Fibroblast of gingiva (primary cell): ENCODE measurements at regions not wholly inside any gene's neighbourhood (a gene's known extent, or its start where the extent isn't known, plus 50 kb on each side); places are given as distances from the start of the nearest gene placed in this dataset.
"Not testable (repeated sequence)": the region's sequence is repeated elsewhere in the genome, so short reads cannot be mapped to it uniquely, and the experiment has no call there.

Source experiments
- DNase-seq: peaks from one replicate; pipeline ENCODE4 v3.0.0-alpha.2; 2011; ENCODE audit warnings: low read depth

DNA sequence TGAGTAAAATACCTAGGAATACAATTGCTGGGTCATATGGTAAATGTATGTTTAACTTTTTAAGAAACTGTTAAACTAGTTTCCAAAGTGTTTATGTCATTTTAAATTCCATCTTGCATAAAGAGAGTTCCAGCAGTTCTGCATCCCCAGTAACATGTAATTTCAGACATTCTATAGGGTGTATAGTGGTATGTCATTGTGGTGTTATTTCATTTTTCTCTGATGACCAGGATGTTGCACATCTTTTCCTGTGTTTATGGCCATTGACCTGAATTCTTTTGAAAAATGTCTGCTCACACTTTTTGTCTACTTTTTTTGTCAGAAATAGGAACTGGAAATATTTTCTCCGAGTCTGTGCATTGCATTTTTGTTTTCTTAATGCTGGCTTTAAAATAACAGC lies 128.9 kb downstream of the TMEM200A start:
- DNase-seq, result no peak

GRCh38 chr6:130500693-130501092 lies 134.9 kb downstream of the TMEM200A start:
- peak; percentile 91 for DNase-seq

GRCh38 chr6:130503146-130503545 lies 137.3 kb downstream of the TMEM200A start:
- DNase-seq, result peak; percentile 72

GRCh38 chr6:130505808-130506598 lies 140.2 kb downstream of the TMEM200A start:
- no peak for DNase-seq

- not testable (repeated sequence) for DNase-seq
Observed at GRCh38 chr6:130507005-130507665, 141.3 kb downstream of the TMEM200A start.

DNA sequence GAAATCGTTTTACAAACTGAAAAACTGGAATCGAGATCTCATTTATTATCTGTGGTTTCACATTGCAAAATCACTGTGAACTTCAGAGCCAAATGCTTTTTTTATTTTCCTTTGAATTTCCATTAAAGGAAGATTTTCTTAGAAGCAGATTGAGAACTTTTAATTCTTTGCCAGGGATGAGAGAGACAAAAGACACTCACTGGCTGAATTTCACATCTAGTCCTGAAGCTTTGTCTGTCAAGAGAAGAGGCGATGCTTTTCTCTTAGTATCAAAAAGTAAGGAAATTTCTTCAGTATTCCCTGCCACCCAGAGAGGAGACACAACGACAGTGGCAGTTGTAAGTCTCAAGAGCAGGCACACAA lies 141.8 kb downstream of the TMEM200A start:
- no peak for DNase-seq

DNA sequence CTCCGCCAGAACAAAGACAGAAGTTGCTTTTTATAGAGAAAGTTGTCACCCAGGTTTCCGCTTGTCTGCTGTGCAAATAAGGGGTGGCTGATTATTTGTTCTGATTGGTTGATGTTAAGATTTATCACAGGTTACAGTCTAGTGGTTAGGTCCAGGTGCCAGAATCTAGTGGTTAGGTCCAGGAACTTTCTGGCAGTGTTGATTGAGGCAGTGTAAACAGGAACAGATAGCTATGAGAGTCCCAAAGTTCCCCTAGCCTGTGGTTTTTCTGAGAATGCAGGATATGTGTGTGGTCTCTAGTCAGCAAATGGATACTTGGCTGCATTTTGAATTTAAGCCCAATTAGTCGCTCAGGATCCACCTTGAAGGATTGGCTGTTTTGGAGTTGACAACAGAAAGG lies 148.0 kb downstream of the TMEM200A start:
- no peak for DNase-seq

- DNase-seq, result no peak
Observed at GRCh38 chr6:130514712-130515111, 148.9 kb downstream of the TMEM200A start.

- DNase-seq, result no peak
Observed at GRCh38 chr6:130515306-130515705, 149.5 kb downstream of the TMEM200A start.

DNA sequence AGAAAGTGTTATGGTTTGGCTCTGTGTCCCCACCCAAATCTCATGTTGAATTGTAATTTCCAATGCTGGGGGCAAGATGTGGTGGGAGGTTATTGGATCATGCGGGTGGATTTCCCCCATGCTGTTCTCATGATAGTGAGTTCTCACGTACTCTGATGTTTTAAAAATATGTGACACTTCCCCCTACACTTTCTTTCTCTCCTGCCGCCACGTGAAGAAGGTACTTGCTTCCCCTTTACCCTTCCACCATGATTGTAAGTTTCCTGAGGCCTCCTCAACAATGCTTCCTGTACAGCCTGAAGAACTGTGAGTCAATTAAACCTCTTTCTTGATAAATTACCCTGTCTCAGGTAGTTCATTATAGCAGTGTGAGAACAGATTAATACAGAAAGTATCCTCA lies 150.8 kb downstream of the TMEM200A start:
- DNase-seq, result no peak

DNA sequence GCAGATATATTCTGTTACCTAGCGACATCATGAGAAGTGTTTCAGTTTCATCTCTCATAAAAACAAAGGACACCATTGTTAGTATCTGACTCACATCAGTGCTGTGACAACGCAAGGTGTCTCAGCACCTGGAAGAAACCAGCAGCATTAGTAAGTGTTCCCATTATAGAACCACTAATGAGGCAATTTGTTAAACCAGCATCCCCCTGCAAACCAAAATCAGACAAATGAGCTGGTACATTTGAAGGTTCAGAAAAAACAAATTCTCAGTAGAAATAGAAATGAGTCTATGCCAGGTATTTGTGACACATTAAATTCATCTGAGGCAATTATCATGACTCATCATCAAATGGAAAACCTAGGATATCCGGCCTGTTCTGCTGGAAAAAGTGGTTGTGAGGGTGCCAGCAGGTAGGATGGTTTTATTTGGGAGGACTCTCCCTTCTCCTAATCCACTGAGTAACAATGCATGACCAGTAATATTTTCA lies 151.7 kb downstream of the TMEM200A start:
- no peak for DNase-seq

- DNase-seq, result no peak
Observed at GRCh38 chr6:130518588-130518987, 152.8 kb downstream of the TMEM200A start.

DNA sequence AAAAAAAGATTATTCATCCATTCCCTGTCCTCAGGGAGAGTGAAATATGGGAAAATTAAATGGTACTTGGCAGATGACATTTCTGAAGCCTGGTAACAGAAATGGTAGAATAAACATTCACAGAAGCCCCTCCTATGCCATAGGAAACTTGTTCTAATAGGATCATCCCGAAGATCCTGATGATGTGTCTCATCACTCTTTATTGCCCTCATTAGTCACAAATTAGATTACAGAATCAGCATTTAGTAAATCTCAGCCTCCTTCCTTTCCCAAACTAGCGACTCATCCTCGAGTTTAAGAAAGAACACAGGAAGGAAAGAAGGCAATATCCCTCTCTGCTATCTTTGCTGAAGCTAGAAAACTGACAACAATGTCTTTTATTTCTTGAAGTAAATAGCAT lies 154.4 kb downstream of the TMEM200A start:
- DNase-seq, result no peak

DNA sequence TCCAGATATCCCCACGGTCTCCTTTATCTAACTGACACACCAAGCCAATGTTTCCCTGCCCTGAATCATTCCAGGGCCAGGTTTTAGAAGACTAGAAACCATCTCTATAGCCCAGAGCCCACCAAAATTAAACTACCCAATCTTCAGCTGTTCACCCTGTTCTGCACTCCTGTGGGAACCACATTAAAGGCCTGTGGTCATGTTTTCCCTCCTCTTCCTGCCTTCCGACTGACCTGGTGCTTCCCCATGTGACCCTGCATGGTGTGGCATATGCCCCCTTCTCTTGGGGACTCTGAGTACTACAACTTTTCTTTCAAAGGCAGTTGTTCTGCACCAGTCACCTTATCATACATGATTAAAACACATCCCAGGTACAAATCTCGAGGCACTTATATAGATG lies 155.0 kb downstream of the TMEM200A start:
- DNase-seq, result no peak

DNA sequence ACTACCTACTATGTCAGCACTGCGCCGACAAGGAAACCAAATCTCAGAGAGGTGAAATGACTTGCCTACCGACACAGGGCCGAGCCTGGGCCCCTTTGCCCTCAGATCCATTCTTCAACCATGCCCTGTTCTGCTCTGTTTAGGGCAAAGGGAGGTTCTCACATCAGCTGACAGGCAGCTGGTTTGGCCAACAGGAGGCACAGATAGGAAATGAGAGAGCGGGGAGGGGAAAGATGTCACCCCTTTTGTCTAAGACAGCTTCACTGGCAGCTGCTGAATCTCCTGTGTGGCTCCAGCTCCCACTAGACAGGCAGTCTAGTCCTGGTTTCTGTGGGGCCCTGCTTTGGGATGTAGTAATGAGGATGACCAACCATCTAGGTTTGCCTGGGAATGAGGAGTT lies 158.7 kb downstream of the TMEM200A start:
- DNase-seq, result no peak

DNA sequence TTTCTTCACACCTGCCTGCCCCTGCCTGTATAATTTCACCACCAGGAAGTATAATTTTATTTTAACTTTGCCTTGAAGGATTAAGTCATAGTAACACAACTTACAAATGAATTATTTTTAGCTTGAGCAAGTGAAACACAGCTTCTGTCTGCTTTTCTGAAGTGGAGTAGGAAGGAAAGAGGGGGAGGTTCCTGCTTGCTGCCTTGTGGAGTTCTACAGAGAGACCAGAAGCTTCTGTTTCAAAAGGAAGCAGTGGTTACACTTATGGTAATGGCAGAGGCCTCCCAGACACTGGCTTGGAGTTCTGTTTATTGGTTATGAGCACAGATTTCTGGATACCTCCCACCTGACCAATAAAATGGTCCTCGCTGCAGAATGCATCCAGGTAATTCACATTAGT lies 159.6 kb downstream of the TMEM200A start:
- no peak for DNase-seq

- no peak for DNase-seq
Observed at GRCh38 chr6:130526466-130526865, 160.6 kb downstream of the TMEM200A start.

GRCh38 chr6:130527173-130527572 lies 161.4 kb downstream of the TMEM200A start:
- no peak for DNase-seq

DNA sequence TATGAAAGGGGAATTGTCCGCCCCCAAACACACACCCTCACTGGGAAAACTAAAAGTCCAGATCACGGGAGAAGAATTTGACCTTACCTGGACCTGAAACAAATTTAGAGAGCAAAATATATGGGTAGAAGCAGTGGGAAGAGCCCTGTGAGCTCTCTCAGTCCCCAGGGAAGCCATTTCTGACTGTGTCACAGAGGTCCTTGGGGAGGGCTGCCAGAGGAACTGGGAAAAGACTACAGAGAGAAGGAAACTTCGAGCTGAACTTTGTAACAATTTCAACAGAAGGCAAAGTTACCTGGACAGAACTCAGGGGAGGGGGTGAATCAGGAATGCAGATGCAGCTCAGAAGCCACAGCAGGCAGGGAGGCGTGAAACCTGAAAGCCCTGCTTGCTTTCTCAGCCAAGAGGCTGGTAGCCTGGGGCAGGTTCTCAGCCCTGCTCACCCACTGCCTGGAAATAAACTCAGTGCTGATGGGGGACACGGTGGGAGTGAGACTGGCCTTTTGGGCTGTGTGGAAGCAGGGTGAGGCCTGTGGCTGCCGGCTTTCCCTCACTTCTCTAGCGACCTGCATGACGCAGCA lies 163.8 kb downstream of the TMEM200A start:
- DNase-seq, result no peak

- DNase-seq, result no peak
Observed at GRCh38 chr6:130534627-130535026, 168.8 kb downstream of the TMEM200A start.

GRCh38 chr6:130535242-130535641 lies 169.4 kb downstream of the TMEM200A start:
- DNase-seq, result no peak

DNA sequence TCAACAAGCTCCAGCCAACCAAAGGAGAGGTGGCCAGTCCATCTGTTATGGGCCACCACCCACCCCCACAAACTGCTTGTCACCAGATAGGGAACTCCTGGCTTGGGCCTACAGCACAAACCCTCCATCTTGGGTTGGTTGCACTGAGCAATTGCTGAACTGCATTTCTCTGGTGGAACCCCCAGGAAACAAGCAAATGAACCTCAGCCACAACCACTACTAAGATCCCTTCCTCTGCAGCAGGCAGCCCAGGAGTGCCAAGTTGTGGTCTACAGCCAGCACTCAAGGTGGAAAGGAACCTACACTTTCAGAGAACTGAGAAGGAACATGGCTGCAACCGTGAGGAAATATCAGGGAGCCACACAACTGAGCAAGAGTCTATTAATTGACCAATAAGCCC lies 171.6 kb downstream of the TMEM200A start:
- no peak for DNase-seq

DNA sequence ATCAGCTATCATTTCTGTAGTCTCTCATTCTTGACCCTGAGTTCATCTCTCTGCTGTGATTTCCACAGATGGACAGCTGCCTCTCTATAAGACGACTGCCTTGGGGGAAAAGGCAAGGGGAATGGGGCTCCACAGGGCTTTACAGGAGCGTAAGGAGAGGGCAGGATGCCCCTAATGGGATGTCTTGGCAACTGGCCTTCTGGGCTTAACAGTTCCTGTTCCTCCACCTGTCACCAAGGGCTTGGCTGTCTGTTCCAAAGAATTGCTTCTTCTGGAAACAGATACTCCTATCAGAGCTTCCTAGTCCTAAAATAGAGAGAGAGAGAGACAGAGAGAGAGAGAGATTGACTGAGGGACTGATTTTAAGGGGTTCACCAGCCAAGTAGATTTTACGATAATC lies 181.9 kb downstream of the TMEM200A start:
- no peak for DNase-seq
